Midbrain (tissue), 1 donor: ENCODE measurements at regions not wholly inside any gene's neighbourhood (a gene's known extent, or its start where the extent isn't known, plus 50 kb on each side); places are given as distances from the start of the nearest gene placed in this dataset.

Source experiments
- DNase-seq: peaks from one replicate; lab custom pipeline; 2025; lab: John Stamatoyannopoulos, UW

DNA sequence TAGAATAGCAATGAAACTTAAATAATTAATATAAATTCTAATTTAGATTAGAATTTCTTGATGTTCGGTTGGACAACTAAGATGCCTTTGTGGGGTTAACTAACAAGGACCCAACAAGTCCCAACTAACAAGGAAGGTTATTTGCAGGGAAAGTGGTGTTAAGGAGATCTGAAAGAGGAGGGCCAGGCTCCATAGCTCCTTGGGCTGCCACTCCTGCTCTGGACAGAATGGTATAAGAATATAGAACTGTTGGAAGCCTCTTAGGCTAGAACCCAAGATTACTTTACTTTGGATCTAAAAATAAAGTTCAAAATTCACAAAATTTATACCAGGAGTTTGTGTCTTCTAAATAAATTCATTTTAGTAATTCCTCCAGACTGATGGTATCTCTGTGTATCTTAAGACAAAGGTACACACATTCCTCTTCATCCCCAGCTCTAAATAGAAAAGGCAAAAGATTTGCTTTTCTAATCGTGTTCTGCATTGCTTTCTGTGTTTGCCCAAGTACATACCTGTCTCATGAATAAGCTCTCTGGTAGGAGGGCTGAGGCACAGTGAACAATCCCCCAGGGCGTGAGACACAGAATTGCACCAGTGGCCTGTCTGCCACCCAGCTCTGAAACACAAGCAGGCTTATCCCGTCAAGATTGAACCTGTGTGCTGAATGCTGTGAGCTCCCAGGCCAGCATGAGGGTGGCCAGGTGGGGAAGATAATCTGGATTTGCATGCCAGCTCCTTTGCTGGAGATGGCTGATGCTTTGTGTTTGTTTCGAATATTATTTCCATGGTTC, 176.0 kb downstream of the ACKR3 start:
- no peak for DNase-seq

DNA sequence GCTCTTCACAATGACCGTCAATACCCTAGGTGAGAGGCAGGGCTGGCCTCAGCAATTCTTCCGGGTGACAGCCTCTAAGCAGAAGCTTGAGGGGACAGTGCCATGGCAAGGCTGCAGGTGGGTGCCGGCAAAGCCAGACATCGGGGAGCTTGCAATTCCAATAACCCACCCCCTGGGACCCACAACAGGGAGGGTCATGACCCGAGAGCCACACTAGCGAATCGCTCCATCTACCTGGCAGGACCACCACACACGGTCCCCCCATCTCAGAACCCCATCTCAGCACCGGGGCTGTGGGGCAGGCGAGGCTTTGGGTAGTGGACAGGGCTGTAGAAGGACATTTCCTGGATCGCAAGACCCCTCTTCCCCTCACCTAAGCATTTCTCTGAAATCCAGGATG, 177.2 kb downstream of the ACKR3 start:
- no peak for DNase-seq

DNA sequence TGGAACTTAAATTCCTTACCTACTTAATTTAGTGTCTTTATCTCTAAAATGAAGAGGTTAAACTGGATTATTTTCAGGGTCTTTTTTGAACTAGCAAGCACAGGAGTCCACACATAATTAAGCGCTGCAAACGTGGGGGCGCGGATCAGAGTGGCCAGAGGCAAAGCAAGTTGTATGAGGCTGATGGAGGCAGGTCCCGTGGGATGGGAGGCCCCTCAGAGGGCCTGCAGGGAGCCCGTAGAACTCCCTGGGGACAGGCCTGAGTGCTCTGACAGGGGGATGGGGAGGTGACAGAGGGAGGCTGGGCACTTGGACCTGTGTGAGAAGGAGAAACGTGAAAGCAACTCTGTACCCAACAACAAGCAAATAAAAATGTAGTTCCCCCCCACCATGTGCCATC, 177.8 kb downstream of the ACKR3 start:
- DNase-seq, result no peak

DNA sequence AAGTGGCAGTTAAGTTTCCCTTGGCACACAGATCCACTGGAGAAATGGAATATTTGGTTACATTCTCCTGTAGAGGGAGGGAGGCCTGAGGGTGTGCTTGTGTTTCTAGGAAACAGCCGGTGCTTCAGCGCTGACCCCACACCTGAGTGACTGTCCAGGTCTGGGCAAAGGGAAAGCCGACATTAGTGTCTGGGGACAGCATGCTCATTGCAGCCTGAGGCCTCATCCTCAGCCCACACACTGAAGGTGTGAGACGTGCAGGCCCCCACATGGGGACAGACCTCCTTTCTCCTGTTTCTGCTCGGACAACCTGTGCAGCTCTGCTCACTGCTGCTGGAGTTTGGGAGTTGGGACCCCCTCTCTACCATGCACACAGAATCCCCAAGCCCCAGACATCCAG, 178.3 kb downstream of the ACKR3 start:
- no peak for DNase-seq

DNA sequence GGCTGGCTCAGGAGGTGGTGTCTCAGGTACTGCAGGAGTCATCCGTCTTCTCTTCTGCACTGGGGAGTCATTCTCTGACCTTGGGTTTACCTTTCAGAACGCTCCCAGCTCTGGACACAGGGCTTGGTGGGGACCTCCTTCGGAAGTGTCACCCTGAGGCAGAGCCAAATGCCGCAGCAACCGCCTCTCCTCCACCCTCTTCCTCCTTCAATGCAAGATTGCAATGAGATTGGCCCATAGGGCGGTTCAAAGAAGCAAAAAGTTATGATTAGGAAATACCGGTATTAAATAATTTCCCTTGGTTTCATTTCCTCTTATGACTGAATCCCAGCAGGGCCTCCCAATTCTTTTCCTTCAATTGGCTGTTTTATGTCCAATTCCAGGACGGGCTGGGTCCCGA, 178.8 kb downstream of the ACKR3 start:
- no peak for DNase-seq

DNA sequence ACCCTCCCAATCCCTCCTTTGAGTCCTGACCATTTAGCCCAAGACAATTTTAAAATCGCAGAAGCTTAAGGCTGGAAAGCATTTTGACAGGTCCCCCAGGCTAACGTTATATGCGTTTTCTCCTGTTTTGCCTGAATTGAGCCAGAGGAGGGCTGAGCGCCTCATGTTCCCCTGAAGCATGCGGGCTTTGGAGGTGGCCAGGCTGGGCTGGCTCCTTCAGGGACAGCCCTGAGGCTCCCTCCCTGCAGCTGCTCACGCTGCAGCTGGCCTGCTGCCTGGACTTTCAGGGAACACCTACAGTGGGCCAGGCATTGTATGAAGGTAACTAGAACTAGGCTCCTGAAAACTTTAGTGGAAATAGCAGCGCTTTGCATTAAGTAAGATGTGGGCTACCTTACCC, 179.2 kb downstream of the ACKR3 start:
- no peak for DNase-seq

DNA sequence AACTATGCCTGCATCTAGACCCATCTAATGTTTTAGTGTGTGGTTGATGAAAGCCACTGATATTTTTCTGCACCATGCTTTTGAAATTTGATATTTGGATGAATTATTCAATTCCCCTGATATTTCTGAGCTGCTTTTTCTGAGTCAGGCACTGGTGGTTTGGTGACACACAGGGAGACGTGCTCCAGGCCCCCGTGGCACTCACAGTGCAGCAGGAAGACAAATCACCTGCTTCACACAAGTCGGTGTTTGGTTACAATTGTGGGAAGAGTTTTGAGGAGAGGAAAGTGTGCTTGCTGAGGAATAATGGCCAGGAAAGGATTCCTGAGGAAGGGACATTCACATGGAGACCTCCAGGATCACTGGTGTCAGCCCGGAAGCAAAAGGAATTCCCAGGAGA, 179.7 kb downstream of the ACKR3 start:
- DNase-seq, result no peak

DNA sequence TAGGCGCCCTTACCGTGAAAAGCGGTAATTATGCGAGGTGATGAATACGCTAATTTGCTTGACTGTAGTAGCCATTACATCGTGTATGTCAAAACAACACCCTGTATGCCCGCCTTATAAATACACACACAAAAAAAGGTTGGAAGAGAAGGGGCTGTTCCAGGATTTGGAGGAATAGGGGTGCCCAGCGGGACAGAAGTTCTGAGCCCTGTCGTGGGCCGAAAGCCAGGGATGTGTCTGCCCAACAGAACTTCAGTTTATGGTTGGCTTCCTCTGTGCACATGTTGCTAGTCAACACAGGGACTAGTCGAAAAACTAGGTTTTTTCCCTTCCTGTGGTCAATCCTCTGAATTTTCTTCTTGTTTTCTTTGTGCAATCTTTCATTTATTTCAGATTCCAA, 182.5 kb downstream of the ACKR3 start:
- DNase-seq, result no peak

DNA sequence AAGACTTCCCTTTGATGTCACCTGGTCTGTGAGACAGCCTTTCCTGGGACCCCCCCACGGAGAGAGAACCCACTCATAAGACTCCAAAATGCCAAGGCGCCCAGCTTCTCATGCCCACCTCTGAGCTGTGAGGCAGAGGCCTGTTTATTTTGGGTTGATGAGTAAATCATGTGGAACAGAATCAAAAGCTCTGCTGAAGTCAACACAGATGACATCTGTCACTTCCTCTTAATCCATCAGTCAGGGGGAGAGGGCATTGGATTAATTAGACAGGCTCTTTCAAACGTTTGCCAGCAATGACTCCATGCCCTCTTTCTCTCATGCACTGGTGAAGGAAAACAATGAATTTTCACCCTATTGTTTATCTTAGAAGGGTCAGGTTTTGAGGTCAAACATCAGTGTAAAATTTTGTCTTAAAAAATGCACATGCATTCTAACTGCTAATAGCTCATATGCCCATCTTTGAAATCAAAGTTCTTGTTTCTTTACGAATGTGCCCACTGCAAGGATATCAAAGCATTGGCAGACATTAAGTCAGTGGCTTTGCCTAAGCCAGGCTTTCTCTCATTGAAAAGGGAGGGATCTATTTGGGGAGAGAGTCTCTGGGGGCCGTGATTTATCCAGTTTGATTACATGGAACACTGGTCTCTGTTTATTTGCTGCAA, 184.1 kb downstream of the ACKR3 start:
- no peak for DNase-seq

DNA sequence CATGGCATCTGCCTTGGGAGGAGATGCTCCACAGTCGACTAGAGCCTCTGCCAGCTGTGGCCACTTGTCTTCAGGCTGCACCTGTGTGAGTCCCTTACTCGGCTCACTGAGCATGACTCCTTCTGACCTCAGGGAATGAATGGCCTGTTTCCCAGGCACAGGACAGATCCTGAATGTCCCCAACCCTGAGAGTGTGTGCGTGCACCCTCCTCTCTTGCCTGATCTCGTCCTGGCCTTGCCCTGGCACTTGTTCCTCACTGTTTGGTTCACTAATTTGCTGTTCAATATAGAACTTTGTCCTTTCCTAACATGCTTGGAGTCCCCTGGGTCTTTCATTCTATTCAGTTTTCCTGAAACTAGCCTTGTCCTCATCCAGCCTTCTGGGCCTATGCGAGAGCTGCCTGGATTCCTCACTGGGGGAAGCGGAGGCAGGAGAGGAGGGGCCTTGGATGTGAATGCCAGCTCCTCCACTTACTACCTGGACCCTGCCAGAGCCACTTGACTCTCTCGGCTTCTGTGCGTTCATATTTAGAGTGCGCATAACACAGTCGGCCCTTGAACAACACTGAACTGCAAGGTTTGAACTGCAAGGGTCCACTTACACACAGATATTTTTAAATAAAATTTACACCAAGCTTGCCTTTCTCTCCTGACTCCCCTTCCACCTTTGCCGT, 184.8 kb downstream of the ACKR3 start:
- no peak for DNase-seq

DNA sequence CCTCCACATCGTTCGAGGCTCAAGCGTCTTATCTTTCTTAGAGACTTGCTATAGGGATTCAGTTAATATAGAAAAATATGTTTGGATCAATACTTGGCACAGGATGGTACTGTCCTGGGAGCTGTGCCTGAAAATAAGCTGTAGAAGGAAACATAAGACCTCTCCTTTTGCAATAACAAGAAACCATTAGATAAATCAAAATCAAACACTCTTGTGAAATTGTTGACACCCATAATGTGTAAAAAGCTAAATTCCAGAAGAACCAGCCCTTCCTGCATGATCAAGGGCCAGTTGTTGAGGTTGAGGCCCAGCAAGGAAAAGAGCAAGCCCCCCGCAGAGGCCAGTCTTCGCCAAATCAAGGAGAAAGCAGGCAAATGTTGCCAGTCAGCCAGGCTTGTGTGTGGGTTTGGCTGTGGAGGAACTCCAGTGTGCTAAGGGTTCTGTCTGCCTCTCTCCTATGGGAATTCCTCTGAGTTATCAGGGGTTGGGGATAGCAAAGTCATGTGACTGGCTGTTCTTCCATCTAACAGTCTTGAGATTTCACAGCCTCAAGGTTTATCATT, 185.7 kb downstream of the ACKR3 start:
- no peak for DNase-seq

DNA sequence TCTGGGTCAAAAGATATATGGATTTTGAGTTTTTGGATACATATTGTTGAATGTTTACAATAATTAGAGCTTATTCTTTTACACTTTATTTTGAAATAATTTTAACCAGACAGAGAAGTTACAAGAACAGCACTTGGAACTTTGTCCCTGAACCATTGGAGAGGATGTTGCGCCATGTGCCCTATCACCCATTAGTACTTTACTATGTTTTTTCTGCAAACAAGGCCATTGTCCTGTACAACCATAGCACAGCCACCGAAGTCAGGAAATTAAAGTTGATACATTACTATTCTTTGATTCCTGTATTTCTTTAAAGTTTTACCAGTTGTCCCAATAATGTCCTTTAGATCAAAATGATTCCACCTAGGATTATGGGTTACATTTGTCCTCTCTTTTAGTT, 188.8 kb downstream of the ACKR3 start:
- DNase-seq, result no peak

DNA sequence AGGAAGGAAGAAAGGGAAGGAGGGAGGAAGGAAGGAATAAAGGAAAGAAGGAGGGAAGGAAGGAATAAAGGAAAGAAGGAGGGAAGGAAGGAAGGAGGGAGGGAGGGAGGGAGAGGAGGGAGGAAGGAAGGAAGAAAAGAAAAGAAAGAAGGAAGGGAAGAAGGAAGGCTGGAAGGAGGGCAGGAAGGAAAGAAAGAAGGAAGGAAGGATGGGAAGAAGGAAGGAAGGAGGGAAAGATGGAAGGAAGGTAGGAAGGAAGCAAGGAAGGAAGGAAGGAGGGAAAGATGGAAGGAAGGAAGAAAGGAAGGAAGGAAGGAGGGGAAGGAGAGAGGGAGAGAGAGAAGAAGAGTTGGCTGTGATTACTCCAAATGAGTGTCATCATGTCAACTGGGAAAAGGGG, 190.6 kb downstream of the ACKR3 start:
- no peak for DNase-seq

DNA sequence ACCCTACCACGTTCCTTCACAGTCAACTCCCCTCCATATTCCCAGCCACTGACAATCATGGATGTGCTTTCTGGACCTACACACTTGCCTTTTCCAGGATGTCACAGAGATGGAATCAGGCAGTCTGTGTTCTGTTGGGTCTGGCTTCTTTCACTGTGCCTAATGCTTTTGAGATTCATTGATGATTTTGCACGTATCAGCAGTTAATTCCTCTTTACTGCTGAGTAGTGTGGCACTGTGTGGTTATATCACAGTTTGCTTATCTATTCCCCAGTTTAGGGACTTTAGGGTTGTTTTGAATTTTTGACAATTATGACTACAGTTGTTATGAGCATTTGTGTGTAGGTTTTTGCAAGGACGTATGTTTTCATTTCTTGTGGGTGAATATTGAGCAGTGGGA, 191.7 kb downstream of the ACKR3 start:
- DNase-seq, result no peak

DNA sequence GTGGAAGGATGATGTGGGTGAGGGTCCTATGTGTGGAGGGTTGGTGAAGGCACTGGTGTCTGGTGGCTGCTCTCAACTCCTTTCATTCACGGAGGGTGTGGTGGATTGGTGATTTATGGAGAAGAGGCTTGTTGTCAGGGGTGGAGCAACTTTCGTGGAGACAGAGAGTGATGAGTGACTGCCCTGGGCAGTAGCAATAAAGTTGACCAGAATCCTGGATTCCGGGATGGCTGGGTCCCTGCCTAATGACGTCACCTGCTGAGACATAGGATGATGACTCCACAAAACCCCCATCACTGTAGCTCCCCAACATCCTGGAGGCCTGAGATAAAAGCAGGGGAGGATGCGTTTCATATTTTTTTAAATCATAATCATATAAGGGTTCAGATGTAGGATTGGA, 193.0 kb downstream of the ACKR3 start:
- no peak for DNase-seq

DNA sequence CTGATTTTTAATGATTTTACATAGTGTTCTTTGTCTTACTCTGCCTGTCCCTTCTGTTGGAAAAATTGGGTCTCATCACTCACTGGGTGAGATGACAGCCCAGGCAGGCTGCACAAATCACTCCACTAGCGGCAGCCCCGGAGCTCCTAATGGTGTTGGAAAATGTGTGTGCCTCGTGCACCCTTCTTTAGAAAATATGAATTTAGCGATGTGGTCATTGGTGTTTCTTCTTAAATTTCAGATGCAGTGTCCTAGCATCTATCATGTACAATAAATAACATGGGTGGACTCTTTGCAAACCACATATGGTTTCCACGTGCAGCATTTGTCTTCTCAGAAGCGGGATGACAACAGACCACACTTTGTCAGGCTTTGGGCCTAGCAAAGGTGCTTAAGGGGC, 194.2 kb downstream of the ACKR3 start:
- DNase-seq, result no peak

DNA sequence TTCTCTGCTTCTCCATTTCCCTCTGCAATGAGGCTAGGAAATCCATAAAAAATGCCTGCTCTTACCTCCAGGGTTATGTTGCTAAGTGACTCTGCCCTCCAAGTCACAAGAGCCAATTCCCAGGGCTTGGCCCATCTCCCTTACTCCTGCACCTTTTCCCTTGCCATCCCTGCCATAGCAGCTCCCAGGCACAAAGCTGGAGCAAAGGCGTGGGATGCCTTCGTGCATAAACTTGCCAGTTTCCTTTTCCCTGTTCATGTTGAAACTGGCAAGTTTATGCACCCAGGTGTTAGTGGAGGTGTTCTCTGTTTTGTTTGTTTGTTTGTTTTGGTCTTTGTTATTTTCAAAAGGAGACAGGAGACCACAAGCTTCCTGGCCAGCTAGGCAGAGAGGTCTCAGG, 195.1 kb downstream of the ACKR3 start:
- no peak for DNase-seq

DNA sequence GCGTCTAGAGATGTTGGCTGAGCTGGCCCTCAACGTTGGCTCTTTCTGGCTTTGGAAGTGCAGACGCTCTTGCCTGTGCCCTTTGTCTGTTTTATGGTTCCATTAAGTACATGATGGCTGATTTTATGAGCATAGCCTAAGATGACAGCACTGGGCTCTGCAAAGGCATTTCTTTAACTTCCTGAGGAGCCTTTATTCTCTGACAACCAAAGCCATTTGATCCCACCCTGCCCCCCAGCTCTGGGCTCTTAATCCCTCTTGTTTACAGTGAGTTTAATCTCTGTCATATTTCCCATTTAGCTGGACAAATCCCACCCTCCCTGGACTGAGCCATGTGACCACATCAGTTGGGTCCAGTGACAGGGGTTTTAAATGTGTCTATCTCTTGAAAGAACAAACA, 195.9 kb downstream of the ACKR3 start:
- DNase-seq, result no peak

DNA sequence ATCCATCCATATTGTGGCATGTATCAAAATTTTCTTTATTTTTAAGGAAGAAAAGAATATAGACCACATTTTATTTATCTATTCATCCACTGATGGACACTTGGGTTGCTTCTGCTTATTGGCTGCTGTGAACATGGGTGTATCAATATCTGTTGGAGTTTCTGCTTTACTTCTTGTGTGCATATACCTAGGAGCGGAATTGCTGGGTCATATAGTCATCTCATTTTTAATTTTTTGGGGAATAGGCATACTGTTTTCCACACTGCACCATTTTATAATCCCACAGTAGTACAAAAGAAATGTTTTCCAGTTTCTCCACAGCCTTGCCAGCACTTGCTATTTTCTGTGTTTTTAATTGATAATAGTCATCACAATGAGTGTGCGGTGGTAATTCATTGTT, 197.2 kb downstream of the ACKR3 start:
- no peak for DNase-seq

DNA sequence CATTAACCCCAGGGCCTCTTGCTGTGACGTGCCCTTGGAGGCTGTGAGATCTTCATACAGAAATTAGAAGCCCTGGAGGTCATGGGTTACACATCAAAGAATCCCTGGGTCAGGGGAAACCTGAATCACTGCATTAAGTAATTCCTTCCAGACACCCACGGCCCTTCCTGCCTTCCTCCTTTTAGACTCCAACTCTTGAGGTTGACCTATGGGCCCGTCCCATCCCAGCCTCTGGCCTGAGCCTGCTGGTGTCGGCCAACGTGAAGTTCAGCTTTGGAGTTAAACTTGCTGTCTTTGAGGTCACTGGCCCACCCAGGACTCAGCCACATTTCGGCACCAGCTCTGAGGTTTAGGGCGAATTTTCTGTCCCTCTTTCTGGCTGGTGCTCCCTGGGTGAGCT, 198.3 kb downstream of the ACKR3 start:
- DNase-seq, result no peak

DNA sequence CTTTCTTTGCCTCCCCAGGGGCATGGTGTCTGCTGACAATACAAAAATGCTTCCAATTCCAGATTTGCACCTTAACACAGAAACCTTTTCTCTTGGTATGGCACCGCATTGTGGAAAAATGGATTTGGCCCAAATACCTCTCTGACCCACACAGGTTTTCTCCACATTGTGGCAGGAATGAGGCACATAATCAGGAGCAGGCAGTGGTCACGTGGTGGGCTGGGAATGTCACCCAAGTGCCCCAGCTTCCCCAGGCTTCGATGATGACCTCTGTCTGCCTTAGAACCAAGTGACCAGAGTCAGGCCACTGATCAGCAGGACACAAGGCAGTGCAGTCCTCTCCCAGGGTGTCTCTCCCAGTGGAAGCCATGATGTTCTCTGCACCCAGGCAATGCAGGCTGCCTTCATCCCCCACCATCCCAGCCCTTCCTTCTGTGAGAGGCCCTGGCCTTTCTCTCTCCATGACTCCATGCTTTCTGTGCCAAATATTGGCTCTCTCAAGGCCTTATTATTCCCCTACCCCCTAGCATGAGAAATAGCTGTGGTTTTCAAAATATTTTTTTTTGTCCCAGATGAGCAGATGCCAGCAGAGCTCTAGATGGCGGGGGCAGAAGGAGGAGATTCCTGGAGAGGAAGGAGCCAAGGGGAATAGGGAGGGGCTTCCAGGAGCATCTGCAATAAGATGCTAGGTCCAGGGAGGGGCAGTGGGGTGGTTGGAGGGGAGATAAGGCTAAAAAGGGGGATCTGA, 198.9 kb downstream of the ACKR3 start:
- DNase-seq, result no peak

DNA sequence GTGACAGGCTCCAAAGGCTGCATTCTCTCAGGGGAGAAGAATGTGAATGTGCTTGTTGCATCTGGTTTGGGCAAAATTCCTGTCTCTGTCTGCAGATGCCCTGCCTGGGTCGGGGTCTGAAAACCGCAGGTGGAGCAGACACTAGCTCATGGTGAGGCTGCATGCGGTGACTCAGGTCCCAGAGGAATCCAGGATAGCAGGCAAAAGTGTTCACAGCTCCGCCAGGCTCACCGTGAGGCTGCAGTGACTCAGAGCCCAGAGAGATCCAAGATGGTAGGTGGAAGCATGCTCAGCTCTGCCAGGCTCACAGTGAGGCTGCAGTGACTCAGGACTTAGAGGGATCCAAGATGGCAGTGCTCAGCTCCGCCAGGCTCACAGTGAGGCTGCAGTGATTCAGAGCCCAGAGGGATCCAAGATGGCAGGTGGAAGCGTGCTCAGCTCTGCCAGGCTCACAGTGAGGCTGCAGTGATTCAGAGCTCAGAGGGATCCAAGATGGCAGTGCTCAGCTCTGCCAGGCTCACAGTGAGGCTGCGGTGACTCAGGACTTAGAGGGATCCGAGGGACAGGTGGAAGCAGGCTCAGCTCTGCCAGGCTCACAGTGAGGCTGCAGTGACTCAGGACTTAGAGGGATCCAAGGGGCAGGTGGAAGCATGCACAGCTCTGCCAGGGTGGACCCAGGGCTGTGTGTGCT, 200.5 kb downstream of the ACKR3 start:
- no peak for DNase-seq
